DMS79 (cell line): ENCODE measurements at regions not wholly inside any gene's neighbourhood (a gene's known extent, or its start where the extent isn't known, plus 50 kb on each side); places are given as distances from the start of the nearest gene placed in this dataset.

Source experiments
- DNase-seq: peaks from one replicate; lab custom pipeline; 2025; lab: John Stamatoyannopoulos, UW

DNA sequence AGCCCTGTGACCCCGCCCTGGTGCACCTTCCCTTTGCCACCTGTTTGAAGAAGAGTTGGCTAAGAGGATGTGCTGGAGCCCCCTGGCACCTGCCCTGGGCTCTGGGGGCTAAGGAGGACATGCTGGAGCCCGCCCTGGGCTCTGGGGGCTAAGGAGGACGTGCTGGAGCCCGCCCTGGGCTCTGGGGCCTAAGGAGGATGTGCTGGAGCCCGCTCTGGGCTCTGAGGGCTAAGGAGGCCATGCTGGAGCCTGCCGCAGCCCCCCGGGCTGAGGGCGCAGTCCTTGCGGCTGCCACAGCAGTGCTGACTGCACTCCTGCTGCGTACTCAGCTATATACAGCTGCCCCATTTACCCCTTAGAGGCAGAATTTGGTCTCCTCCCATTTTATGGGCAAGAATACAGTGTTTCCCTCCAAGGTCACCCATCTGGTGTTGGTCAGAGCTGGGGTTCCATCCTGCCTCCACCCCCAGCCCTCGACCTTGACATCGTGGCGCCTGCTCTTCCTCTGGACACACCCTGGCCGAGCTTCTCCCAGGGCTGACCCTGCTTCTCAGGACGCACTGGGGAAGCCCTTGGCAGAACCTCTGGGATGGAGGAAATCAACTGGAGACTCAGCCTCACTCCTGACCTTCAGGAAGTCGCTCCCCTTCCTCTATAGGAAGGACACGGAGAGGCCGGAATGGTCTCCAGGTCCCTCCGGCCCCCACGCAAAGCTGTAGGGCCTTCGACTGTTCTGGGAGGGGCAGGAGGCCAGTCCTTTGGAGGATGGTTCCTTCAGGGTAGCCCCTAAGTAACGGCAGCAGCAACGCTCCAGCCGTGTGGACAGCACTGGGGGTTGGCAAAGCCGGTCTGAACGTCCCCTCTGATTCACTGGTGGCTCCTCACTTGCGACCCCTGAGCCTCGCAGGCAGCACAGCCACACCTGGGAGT is 65.0 kb upstream of the HPCAL1 start:
- no peak for DNase-seq

GRCh38 chr2:10238396-10238795 is 64.3 kb upstream of the HPCAL1 start:
- DNase-seq: no peak

GRCh38 chr2:10238991-10239485 is 63.7 kb upstream of the HPCAL1 start:
- DNase-seq: no peak

DNA sequence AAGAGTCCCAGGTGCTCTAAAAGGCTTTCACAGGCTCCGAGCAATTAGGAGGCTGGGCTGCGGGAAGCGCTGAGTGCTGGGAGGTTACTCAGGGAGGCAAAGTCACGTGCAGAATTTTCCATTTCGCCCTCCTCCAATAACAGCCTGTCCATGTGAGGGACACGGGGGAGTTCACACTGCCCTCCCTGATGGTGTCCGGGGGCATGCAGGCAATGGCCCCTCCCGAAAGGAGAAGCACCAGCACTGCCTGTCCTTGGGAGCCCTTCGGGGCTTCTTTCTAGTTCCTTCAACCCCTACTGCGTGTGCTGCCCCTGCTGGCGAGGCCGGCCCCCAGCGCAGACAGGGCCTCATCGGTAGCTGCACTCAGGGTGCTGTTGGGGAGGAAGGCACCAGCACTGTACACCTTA is 63.1 kb upstream of the HPCAL1 start:
- no peak for DNase-seq

- no peak for DNase-seq
Measured at GRCh38 chr2:10240161-10240681, 62.5 kb upstream of the HPCAL1 start.

- no peak for DNase-seq
Measured at GRCh38 chr2:10240911-10241610, 61.6 kb upstream of the HPCAL1 start.

DNA sequence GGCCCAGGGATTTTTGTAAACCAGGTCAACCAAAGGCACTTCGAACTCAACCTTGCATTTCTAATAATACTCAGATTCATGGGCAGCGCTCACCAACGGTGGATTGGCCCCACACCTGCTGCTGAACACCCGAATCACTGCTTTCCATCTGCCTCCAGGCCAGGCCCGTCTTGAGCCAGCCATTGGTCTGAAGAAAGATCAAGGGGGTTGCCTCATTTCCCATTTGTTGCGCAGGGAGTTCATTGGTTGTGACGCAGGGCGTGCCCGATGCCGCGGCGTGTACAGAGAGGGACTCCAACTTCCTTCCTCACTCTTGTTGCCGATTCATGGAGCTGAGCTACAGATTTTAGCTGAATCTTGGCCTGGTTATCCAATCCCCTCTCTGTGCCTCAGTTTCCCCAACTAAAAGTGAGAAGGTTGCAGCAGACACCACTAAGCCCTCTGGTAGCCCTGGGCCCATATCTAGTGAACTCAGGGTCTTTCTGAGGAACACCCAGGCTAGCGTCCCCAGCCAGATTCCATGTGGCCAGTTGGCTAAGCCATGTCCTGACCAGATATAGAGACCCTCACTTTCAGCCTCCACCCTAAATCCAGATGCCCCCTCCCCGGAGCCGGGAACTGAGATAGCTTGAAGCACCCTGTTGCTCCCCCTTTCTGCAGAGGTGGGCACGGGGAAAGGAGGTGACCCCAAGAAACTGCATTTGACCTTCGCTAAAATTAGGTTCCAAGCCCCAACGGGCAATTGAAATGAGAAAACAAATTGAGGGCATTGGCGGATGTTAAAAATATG is 60.9 kb upstream of the HPCAL1 start:
- DNase-seq: no peak

DNA sequence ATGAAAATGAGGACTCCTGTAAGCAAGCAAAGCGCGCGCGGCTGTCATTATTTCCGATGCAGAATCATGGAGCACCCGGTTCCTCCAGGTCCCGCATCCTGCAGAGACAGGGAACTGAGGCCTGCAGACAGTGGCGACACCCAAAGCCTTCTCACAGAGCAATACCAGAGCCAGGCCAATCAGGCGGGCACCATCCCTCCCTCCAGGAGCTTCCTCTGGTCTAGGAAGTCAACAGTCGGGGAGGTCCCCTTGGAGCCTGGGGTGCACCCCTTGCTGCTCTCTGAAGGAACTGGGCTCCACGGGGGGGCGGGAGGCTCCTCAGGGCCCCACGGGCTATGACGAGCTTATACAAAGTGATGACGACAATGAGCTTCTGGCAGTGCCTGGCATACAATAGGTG is 60.3 kb upstream of the HPCAL1 start:
- DNase-seq: no peak

- DNase-seq: no peak
Measured at GRCh38 chr2:10242998-10243925, 59.4 kb upstream of the HPCAL1 start.

DNA sequence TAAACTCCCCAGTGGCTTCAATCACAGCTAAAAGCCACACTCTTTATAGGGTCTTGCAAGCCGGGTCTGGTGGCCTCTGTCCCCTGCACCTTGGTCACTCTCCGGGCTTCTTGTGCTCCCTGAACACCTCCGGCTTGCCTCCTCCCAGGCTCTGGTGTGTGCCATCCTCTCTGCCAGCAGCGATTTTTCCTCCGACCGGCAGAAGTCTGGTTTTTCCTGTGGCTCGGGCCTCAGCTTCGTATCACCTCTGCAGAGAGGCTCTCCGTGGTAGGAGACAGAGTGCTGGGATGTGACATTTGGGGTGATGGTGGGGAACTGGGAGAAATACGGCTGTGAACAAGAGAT is 58.8 kb upstream of the HPCAL1 start:
- DNase-seq: no peak

DNA sequence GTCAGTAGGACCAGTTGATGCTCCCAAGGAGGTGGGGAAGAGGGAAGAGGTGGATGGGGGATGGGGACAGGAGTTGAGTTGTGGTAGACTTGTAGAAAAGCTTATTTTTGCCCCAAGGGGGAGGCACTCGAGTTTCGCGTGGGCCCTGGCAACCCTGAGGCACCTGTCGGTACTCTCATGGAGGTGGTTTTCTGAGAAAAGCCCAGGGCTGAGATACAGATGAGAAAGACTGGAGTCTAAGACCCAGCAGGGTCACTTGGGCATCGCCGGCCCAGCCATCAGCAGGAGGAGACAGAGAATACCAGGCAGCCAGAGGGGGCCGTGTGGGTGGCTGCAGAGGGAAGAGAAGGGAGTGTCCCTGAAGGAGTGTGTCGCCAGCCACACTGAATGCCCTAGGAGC is 57.7 kb upstream of the HPCAL1 start:
- no peak for DNase-seq

DNA sequence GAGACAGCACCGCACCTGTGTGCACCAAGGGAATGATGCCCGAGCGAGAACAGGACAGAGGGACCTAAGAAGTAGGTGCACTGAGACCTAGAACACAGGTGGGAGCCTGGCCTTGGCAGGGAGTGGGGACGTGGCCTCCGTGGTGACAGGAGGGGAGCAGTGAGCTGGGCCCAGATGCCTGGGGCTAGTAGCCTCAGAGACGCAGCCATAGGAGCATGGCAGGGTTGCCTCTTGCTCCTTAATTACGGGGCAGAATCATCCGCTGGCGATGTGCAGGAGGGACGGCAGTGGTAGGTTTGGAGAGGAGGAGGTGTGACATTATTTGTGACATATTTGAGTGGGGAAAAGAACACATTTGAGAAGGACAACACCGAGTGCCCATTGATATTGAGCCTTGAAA is 57.0 kb upstream of the HPCAL1 start:
- DNase-seq: no peak

GRCh38 chr2:10246370-10246769 is 56.3 kb upstream of the HPCAL1 start:
- no peak for DNase-seq

DNA sequence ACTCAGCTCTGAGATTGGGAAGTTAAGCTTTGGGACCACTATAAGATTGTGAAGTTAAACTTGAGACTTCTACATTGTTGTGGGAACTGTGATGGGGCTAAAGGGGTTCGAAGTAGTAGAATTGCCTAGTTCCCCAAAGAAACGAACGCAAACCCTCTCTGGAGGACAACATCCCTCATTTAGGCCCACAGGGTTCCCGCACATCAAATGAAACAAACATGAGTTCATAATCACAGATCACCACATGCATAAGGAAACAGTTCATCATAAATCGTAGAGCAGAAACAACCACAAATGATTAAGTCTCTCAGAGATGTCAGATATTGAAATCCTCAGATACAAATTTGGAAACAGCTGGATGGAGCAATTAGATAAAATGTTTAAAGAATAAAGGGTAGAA is 55.9 kb upstream of the HPCAL1 start:
- DNase-seq: no peak

DNA sequence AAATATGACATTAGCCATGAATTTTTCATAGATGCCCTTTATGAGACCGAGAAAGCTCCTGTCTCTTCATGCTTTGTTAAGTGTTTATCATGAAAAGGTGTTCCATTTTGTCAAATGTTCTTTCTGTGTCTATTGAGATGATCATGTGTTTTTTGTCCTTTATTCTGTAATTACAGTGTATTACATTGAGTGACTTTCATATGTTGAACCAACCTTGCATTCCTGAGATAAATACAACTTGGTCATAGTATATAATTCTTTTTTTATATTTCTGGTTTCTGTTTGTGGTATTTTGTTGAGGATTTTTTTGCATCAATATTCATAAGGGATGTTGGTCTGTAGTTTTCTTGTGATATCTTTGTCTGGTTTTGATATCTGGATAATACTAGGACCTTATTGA is 52.9 kb upstream of the HPCAL1 start:
- DNase-seq: no peak

DNA sequence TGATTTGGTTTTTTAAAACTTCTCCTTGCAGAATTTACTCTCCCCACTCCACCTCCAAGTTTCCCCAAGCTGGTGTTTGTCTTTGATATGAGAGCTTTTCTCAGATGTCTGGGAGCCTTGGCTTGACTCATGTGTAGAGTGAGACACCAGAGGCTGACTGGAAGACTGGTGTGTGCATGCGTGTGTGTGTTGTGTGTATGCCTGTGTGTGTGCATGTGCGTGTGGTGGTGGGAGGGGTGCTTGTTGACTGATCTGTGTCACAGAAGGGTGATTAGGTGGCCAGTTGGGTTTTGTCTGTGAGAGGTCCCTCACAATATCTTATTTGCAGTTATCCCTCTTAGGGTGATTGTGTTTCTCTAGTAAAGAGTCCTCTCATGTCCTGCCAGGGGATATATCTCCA is 50.5 kb upstream of the HPCAL1 start:
- DNase-seq: no peak

GRCh38 chr2:10252661-10253060 is 50.0 kb upstream of the HPCAL1 start:
- no peak for DNase-seq
